MCF 10A (cell line): ENCODE measurements at regions not wholly inside any gene's neighbourhood (a gene's known extent, or its start where the extent isn't known, plus 50 kb on each side); places are given as distances from the start of the nearest gene placed in this dataset.

ENCODE experiments used
- BruUV-seq: library from RNA; stranded (reverse); fragments of 400-500 nt; replicated peaks from 2 replicates; lab custom pipeline; 2021; lab: Mats Ljungman, UMichigan
- CTCF ChIA-PET: fragments of 300-600 bp; sonication (Branson Sonifier 250); formaldehyde crosslinking; extraction: SDS; loops from one replicate; lab custom pipeline; 2021; ENCODE audit warnings: antibody characterized with exemption, inconsistent platforms; lab: Yijun Ruan, JAX
- POLR2A ChIA-PET: fragments of 300-600, 350-650 bp; sonication (Branson Sonifier 250); formaldehyde crosslinking; extraction: SDS; loops from one replicate; lab custom pipeline; 2020; ENCODE audit warnings: antibody characterized with exemption, inconsistent platforms; lab: Yijun Ruan, JAX
- DNase-seq: peaks from one replicate; pipeline ENCODE4 v3.0.0-alpha.2; 2018; ENCODE audit not compliant: unreplicated experiment
- H3K27ac Mint-ChIP-seq: one replicate; pipeline ENCODE4 v1.8.0; 2022; ENCODE audit warnings: mild to moderate bottlenecking, low read depth, mixed read lengths; ENCODE audit not compliant: unreplicated experiment
- H3K27me3 Mint-ChIP-seq: one replicate; pipeline ENCODE4 v1.8.0; 2022; ENCODE audit warnings: mixed read lengths; ENCODE audit not compliant: insufficient read depth, unreplicated experiment
- H3K36me3 Mint-ChIP-seq: one replicate; pipeline ENCODE4 v1.8.0; 2022; ENCODE audit warnings: mild to moderate bottlenecking, moderate library complexity, mixed read lengths; ENCODE audit not compliant: insufficient read depth, unreplicated experiment
- H3K4me1 Mint-ChIP-seq: one replicate; pipeline ENCODE4 v1.8.0; 2022; ENCODE audit warnings: mixed read lengths; ENCODE audit not compliant: insufficient read depth, unreplicated experiment
- H3K4me3 Mint-ChIP-seq: one replicate; pipeline ENCODE4 v1.8.0; 2022; ENCODE audit warnings: mild to moderate bottlenecking, moderate library complexity, mixed read lengths; ENCODE audit not compliant: unreplicated experiment
- H3K9me3 Mint-ChIP-seq: one replicate; pipeline ENCODE4 v1.8.0; 2022; ENCODE audit warnings: mixed read lengths; ENCODE audit not compliant: unreplicated experiment
- CTCF ChIP-seq: fragments of 200-600 bp; IDR thresholded peaks from one replicate; pipeline ENCODE4 v1.8.0; 2022; ENCODE audit warnings: antibody characterized with exemption, mild to moderate bottlenecking; ENCODE audit not compliant: unreplicated experiment
- intact Hi-C: fragments of 100-400 bp; cut with micrococcal nuclease; formaldehyde crosslinking; loops from 2 replicates; pipeline ENCODE4 v1.14.1; 2022

DNA sequence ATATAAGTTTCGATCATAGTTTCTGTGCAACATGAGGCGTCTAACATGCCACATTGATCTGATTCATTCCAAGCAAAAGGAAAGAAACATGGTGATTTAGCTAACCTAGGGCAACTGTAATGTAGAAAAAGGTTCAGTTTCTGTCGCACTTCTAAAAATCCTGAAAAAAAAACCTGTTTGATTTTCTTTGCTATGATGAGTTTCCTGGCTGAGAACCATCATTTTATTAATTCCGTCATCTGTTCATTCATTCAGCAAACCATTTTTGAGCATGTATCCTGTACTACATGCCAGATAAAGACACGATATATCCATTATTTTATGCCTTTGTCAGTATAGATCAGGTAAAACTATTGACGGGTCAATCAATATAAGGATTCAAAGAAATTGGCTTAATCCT lies 932.6 kb downstream of the GALC start:
- Mint-ChIP-seq H3K27ac (no peak overlapping the region), H3K36me3 (no peaks in the 10 kb centered on the region), H3K27me3 (no peaks in the 10 kb centered on the region), H3K4me1 (peaks cover 6% of the 10 kb centered on the region), H3K4me3 (no peak overlapping the region), H3K9me3 (no peaks in the 10 kb centered on the region)
- DNase-seq: no peak
- no peak for TF ChIP-seq CTCF
- ChIA-PET POLR2A (interaction anchor here (0.6 to 1.7 kb wide), 2 partner anchors 11 to 38 kb away, joined by 3 read pairs; no protein-coding TSS in a partner anchor), CTCF (no interaction called here)
- no TSS peak for BruUV-seq
- intact Hi-C loops: loop anchor here (10.0 kb wide), 2 partner anchors 274 to 554 kb away; no protein-coding TSS in a partner anchor

DNA sequence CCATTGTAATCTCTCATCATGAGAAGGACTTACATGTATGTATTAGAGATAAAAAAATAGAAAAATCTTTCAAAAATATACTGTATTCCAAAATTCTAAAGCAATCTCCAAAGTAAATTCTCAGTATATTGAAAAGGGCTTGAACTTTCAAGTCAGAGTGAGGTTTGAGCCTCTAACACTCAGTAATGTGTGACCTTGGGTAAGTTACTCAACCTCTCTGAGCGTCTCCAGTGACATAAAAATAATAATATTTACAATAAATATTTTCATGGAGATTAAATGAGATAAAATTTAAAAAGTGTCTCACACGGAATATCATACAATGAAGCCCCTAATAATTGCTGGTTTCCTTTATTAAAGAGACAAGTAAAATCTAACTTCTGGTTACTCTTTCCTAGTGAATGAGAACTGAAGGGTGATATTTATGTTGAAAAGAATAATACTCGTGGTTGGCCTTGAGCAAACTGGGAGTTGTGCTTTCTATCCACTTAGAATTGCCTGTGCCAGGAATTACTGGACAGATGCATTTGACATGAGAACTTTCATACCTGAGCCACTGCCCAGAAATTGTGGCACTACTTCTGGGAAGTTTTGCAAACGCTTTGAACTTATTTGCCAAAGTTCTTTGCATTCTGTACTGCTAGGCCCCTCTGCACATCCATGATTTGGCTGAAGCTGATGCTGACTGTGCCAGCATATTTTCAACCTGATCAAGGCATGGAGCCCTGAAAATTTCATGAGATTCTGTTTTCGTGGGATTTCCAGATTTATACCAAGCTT lies 933.7 kb downstream of the GALC start:
- BruUV-seq: no TSS peak
- TF ChIP-seq CTCF: no peak
- H3K36me3 Mint-ChIP-seq: no peaks in the 10 kb centered on the region

GRCh38 chr14:87055007-87055406 lies 938.0 kb downstream of the GALC start:
- BruUV-seq: no TSS peak
- H3K4me1 Mint-ChIP-seq: peaks cover 3% of the 10 kb centered on the region
- no peaks in the 10 kb centered on the region for H3K9me3 Mint-ChIP-seq
- H3K27me3 Mint-ChIP-seq: no peaks in the 10 kb centered on the region
- no peak overlapping the region for H3K4me3 Mint-ChIP-seq
- intact Hi-C loops: no loop called here
- no peak for DNase-seq
- no peak for TF ChIP-seq CTCF
- ChIA-PET CTCF (interaction anchor here (0.7 kb wide), 1 partner anchor 562 kb away, joined by 3 read pairs; no protein-coding TSS in a partner anchor), POLR2A (no interaction called here)
- H3K36me3 Mint-ChIP-seq: no peaks in the 10 kb centered on the region
- H3K27ac Mint-ChIP-seq: no peak overlapping the region

More for the DNA sequence above, 933.7 kb downstream of the GALC start:
- intact Hi-C loops: no loop called here
- Mint-ChIP-seq H3K9me3 (no peaks in the 10 kb centered on the region), H3K4me1 (peaks cover 6% of the 10 kb centered on the region), H3K27ac (no peak overlapping the region), H3K4me3 (no peak overlapping the region), H3K27me3 (no peaks in the 10 kb centered on the region)
- POLR2A ChIA-PET: interaction anchor here (0.6 to 1.7 kb wide), 2 partner anchors 10 to 396 kb away, joined by 3 read pairs; no protein-coding TSS in a partner anchor
- peak; percentile 9 for DNase-seq
- CTCF ChIA-PET: interaction anchor here (0.6 to 0.8 kb wide), 2 partner anchors 12 to 157 kb away, joined by 3 read pairs; no protein-coding TSS in a partner anchor

DNA sequence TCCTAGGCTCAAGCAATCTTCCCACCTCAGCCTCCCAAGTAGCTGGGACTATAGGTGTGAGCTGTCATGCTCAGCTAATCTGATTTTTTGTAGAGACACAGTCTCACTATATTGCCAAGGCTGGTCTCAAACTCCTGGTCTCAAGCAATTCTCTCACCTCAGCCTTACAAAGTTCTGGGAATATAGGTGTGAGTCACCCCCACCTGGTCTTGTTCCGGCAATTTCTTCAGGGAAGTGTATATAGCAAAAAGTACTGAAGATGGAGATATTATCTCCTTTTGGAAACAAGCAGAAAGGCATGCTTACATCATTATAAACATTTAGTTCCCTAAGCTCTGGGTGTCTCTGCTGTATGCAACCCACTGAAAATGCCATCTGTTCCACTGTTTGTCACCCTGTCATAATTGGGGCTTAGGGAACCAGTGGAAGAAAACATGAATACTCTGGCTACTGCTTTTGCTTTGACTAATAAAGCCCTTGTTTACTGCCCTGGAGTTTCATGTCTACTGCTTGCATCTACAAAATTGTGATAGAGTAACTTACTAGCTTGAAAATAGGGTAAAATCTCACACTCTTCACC lies 940.2 kb downstream of the GALC start:
- no peaks in the 10 kb centered on the region for H3K36me3 Mint-ChIP-seq
- BruUV-seq: no TSS peak
- POLR2A ChIA-PET: no interaction called here
- no peaks in the 10 kb centered on the region for H3K27me3 Mint-ChIP-seq
- intact Hi-C loops: no loop called here
- peaks cover 5% of the 10 kb centered on the region for H3K4me1 Mint-ChIP-seq
- no peaks in the 10 kb centered on the region for H3K9me3 Mint-ChIP-seq
- no peak overlapping the region for H3K27ac Mint-ChIP-seq
- CTCF ChIA-PET: no interaction called here
- no peak overlapping the region for H3K4me3 Mint-ChIP-seq
- no peak for TF ChIP-seq CTCF
- no peak for DNase-seq
